Mesothelial cell of epicardium (in vitro differentiated cells): ENCODE measurements at regions not wholly inside any gene's neighbourhood (a gene's known extent, or its start where the extent isn't known, plus 50 kb on each side); places are given as distances from the start of the nearest gene placed in this dataset.

ENCODE experiments used
- DNase-seq, 2 experiments: peaks; one replicate each; pipeline ENCODE4 v3.0.0; 2021; ENCODE audit warnings: low spot score in 2 of 2; ENCODE audit not compliant: unreplicated experiment in 2 of 2
- H3K27ac Mint-ChIP-seq: 2 replicates; pipeline ENCODE4 v1.8.0; 2021; ENCODE audit warnings: mixed read lengths
- H3K27me3 Mint-ChIP-seq: 2 replicates; pipeline ENCODE4 v1.8.0; 2021; ENCODE audit warnings: low read depth, mixed read lengths
- H3K36me3 Mint-ChIP-seq: 2 replicates; pipeline ENCODE4 v1.8.0; 2021; ENCODE audit warnings: mixed read lengths
- H3K4me1 Mint-ChIP-seq: 2 replicates; pipeline ENCODE4 v1.8.0; 2021; ENCODE audit warnings: mixed read lengths
- H3K4me3 Mint-ChIP-seq: 2 replicates; pipeline ENCODE4 v1.8.0; 2021; ENCODE audit warnings: mild to moderate bottlenecking, moderate library complexity, mixed read lengths
- H3K9me3 Mint-ChIP-seq: 2 replicates; pipeline ENCODE4 v1.8.0; 2021; ENCODE audit warnings: mixed read lengths
- CTCF ChIP-seq: fragments of 200-600 bp; sonication (generic); IDR thresholded peaks from one replicate; pipeline ENCODE4 v1.5.0; 2021; ENCODE audit warnings: antibody characterized with exemption; ENCODE audit not compliant: unreplicated experiment

DNA sequence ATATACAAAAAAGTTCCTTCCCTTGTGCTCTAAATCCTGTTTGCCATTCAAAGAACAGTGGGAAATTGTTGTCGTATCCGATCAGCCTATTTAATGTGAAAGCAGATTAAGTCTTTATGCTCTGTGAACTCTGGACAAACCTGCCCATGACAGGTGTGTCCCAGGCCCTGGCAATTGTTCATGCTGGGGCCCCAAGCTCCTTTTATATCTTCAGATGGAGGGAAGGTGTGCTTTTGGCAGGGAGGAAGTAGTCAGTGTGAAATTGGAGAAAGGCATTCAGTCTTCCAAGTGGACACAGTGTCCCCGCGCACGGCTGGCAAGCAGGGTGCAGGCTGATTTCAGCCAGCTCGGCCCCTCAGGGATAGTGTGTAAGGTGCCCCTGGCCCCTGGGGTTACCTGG is 135.1 kb upstream of the F3 start:
- Mint-ChIP-seq H3K4me1 (peaks cover 24% of the 10 kb centered on the region), H3K36me3 (peaks cover 5% of the 10 kb centered on the region), H3K27ac (peak overlapping the region; percentile 86), H3K27me3 (no peaks in the 10 kb centered on the region), H3K4me3 (no peak overlapping the region), H3K9me3 (peaks cover 4% of the 10 kb centered on the region)
- TF ChIP-seq CTCF: no peak
- DNase-seq: no peak

DNA sequence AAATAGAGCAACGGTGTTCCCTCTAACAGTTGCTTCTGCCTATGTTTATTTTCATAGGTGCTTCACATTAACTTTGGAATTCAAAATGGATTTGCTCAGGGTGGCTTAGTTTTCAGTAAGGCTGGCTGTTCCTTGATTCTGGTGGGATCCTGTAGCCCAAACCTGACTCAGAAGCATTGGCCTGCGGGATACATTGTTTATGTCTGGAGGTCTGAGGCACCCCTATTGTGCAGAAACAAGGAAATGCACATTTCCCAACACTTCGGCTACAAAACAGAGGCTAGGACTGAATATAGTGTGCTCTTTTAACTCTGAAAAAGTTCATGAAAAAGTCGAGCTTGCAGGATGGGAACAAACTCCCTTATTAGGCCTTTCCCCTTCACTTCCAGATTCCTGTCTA is 133.8 kb upstream of the F3 start:
- Mint-ChIP-seq H3K36me3 (peaks cover 5% of the 10 kb centered on the region), H3K4me1 (peaks cover 24% of the 10 kb centered on the region), H3K4me3 (no peak overlapping the region), H3K27me3 (no peaks in the 10 kb centered on the region), H3K27ac (peak overlapping the region; percentile 41), H3K9me3 (peaks cover 4% of the 10 kb centered on the region)
- no peak for DNase-seq
- TF ChIP-seq CTCF: no peak

- no peaks in the 10 kb centered on the region for H3K27me3 Mint-ChIP-seq
- H3K9me3 Mint-ChIP-seq: peaks cover 4% of the 10 kb centered on the region
- no peak for TF ChIP-seq CTCF
- H3K4me1 Mint-ChIP-seq: peaks cover 24% of the 10 kb centered on the region
- no peak overlapping the region for H3K27ac Mint-ChIP-seq
- DNase-seq: no peak
- peaks cover 5% of the 10 kb centered on the region for H3K36me3 Mint-ChIP-seq
- H3K4me3 Mint-ChIP-seq: no peak overlapping the region
Measured at GRCh38 chr1:94674876-94675275, 133.3 kb upstream of the F3 start.

GRCh38 chr1:94672934-94673333 is 131.4 kb upstream of the F3 start:
- Mint-ChIP-seq H3K27me3 (no peaks in the 10 kb centered on the region), H3K9me3 (peaks cover 3% of the 10 kb centered on the region), H3K36me3 (peaks cover 10% of the 10 kb centered on the region), H3K27ac (no peak overlapping the region), H3K4me1 (peaks cover 28% of the 10 kb centered on the region), H3K4me3 (no peak overlapping the region)
- DNase-seq: no peak
- no peak for TF ChIP-seq CTCF

- no peak for TF ChIP-seq CTCF
- H3K4me1 Mint-ChIP-seq: peaks cover 21% of the 10 kb centered on the region
- DNase-seq: no peak
- H3K27me3 Mint-ChIP-seq: no peaks in the 10 kb centered on the region
- H3K27ac Mint-ChIP-seq: no peak overlapping the region
- H3K9me3 Mint-ChIP-seq: peaks cover 10% of the 10 kb centered on the region
- H3K4me3 Mint-ChIP-seq: no peak overlapping the region
- peaks cover 10% of the 10 kb centered on the region for H3K36me3 Mint-ChIP-seq
Measured at GRCh38 chr1:94672001-94672400, 130.4 kb upstream of the F3 start.

- Mint-ChIP-seq H3K4me3 (no peak overlapping the region), H3K9me3 (peaks cover 10% of the 10 kb centered on the region), H3K27me3 (no peaks in the 10 kb centered on the region), H3K27ac (no peak overlapping the region), H3K36me3 (peaks cover 10% of the 10 kb centered on the region), H3K4me1 (peaks cover 8% of the 10 kb centered on the region)
- no peak for TF ChIP-seq CTCF
- DNase-seq: no peak
Measured at GRCh38 chr1:94670273-94670672, 128.7 kb upstream of the F3 start.
